HCT116 (cell line): ENCODE measurements at regions not wholly inside any gene's neighbourhood (a gene's known extent, or its start where the extent isn't known, plus 50 kb on each side); places are given as distances from the start of the nearest gene placed in this dataset.

Experiments used
- ATAC-seq: fragments of 200-7000 bp; cut with Tn5 transposase; 2 replicates; pipeline ENCODE4 v1.9.1; 2020; ENCODE audit warnings: mild to moderate bottlenecking, moderate library complexity
- BruUV-seq: library from RNA; stranded (reverse); fragments of 400-500 nt; replicated peaks from 2 replicates; lab custom pipeline; 2021; lab: Mats Ljungman, UMichigan
- CTCF ChIA-PET: fragments of 300-600 bp; sonication (Branson Sonifier 250); formaldehyde crosslinking; loops from one replicate; lab custom pipeline; 2021; ENCODE audit warnings: antibody characterized with exemption; lab: Charles Lee
- POLR2A ChIA-PET: fragments of 300-600, 350-600 bp; sonication (Branson Sonifier 250); formaldehyde crosslinking; loops from one replicate; lab custom pipeline; 2021; ENCODE audit warnings: antibody characterized with exemption; lab: Charles Lee
- RAD21 ChIA-PET, 2 experiments: fragments of 300-600 bp; sonication (Branson Sonifier 250); formaldehyde crosslinking; loops; one replicate each; lab custom pipeline; 2023; ENCODE audit warnings: low total read pairs in 2 of 2; ENCODE audit not compliant: uncharacterized antibody in 2 of 2, unreplicated experiment in 2 of 2, low non-redundant PET in 1 of 2; lab: Charles Lee
- DNase-seq: peaks from one replicate; pipeline ENCODE4 v3.0.0-alpha.2; 2010; ENCODE audit warnings: low read depth, low spot score
- H2AFZ ChIP-seq: fragments of 200-600 bp; shearing (Covaris generic), sonication (generic); 2 replicates; pipeline ENCODE4 v1.6.1; 2017; ENCODE audit warnings: low read depth, mixed run types, mixed read lengths, antibody characterized with exemption, low read length; ENCODE audit not compliant: poor library complexity, severe bottlenecking
- H3K27ac ChIP-seq: 2 replicates; pipeline ENCODE4 v1.5.1; 2012; ENCODE audit warnings: low read depth, low read length
- H3K27me3 ChIP-seq: fragments of 200-600 bp; sonication (generic); 2 replicates; pipeline ENCODE4 v1.6.1; 2016; ENCODE audit warnings: mixed run types, low read length, mixed read lengths; ENCODE audit not compliant: insufficient read depth
- H3K36me3 ChIP-seq, 2 experiments: fragments of 200-500 bp in 1 of 2; fragments of 200-600 bp in 1 of 2; sonication (Bioruptor generic) in 1 of 2; sonication (generic) in 1 of 2; 2 replicates each; pipeline versions ENCODE4 v1.5.1 to v1.6.1; 2014 to 2016; ENCODE audit warnings: low read length in 2 of 2, inconsistent platforms in 1 of 2, mixed read lengths in 1 of 2, mixed run types in 1 of 2; ENCODE audit not compliant: insufficient read depth in 2 of 2, control insufficient read depth in 1 of 2
- H3K4me1 ChIP-seq, 2 experiments: fragments of 200-600 bp in 1 of 2; sonication (generic) in 1 of 2; 2 replicates each; pipeline versions ENCODE4 v1.5.1 to v1.6.1; 2012 to 2017; ENCODE audit warnings: low read length in 2 of 2, inconsistent platforms in 1 of 2, mild to moderate bottlenecking in 1 of 2, mixed read lengths in 1 of 2, mixed run types in 1 of 2, moderate library complexity in 1 of 2; ENCODE audit not compliant: insufficient read depth in 2 of 2, control insufficient read depth in 1 of 2
- H3K4me2 ChIP-seq: fragments of 200-600 bp; sonication (generic); 2 replicates; pipeline ENCODE4 v1.6.1; 2017; ENCODE audit warnings: mixed run types, low read length, mixed read lengths
- H3K4me3 ChIP-seq, 2 experiments: fragments of 200-600 bp in 1 of 2; sonication (generic) in 1 of 2; replicated peaks in 1 of 2; 2 replicates each; pipeline ENCODE4 v1.5.1; 2011 to 2016; ENCODE audit warnings: low read length in 2 of 2, control low read depth in 1 of 2, low read depth in 1 of 2, mild to moderate bottlenecking in 1 of 2, mixed read lengths in 1 of 2, mixed run types in 1 of 2
- H3K79me2 ChIP-seq: fragments of 200-600 bp; sonication (generic); 2 replicates; pipeline ENCODE4 v1.6.1; 2017; ENCODE audit warnings: mild to moderate bottlenecking, mixed run types, low read length, moderate library complexity, mixed read lengths; ENCODE audit not compliant: insufficient read depth
- H3K9ac ChIP-seq: fragments of 200-600 bp; sonication (generic); 2 replicates; pipeline ENCODE4 v1.6.1; 2016; ENCODE audit warnings: low read length, mixed read lengths
- H3K9me2 ChIP-seq: fragments of 200-600 bp; sonication (generic), shearing (Covaris generic); 2 replicates; pipeline ENCODE4 v1.6.1; 2017; ENCODE audit warnings: mixed run types, mild to moderate bottlenecking, moderate library complexity; ENCODE audit not compliant: insufficient read depth
- H3K9me3 ChIP-seq, 2 experiments: fragments of 200-500 bp in 1 of 2; fragments of 200-600 bp in 1 of 2; sonication (Bioruptor generic) in 1 of 2; sonication (generic) in 1 of 2; 2 replicates each; pipeline ENCODE4 v1.6.1; 2014 to 2017; ENCODE audit warnings: low read length in 2 of 2, mixed read lengths in 2 of 2, inconsistent platforms in 1 of 2, low read depth in 1 of 2, mild to moderate bottlenecking in 1 of 2, mixed run types in 1 of 2, moderate library complexity in 1 of 2; ENCODE audit not compliant: control insufficient read depth in 1 of 2, insufficient read depth in 1 of 2
- H4K20me1 ChIP-seq: fragments of 200-600 bp; sonication (generic), shearing (Covaris generic); 2 replicates; pipeline ENCODE4 v1.6.1; 2017; ENCODE audit warnings: mixed run types, mild to moderate bottlenecking, moderate library complexity; ENCODE audit not compliant: insufficient read depth
- ATF3 ChIP-seq: IDR thresholded peaks from 2 replicates; pipeline ENCODE4 v1.6.1; 2012
- CEBPB ChIP-seq: IDR thresholded peaks from 2 replicates; pipeline ENCODE4 v1.6.1; 2012; ENCODE audit warnings: low read depth
- CTCF ChIP-seq, 3 experiments: fragments of 200-600 bp in 1 of 3; sonication (generic) in 1 of 3; IDR thresholded peaks in 2 of 3; conservative IDR thresholded peaks in 1 of 3; 2 replicates each; pipeline ENCODE4 v1.5.1; 2012 to 2017; ENCODE audit warnings: low read depth in 2 of 3, low read length in 2 of 3, antibody characterized with exemption in 1 of 3, borderline replicate concordance in 1 of 3, control low read depth in 1 of 3, mild to moderate bottlenecking in 1 of 3, mixed read lengths in 1 of 3, mixed run types in 1 of 3, moderate library complexity in 1 of 3; ENCODE audit not compliant: insufficient read depth in 1 of 3
- EGR1 ChIP-seq: IDR thresholded peaks from 2 replicates; pipeline ENCODE4 v1.6.1; 2012; ENCODE audit warnings: low read depth
- FOSL1 ChIP-seq: IDR thresholded peaks from 2 replicates; pipeline ENCODE4 v1.6.1; 2012; ENCODE audit warnings: low read depth
- MAX ChIP-seq: IDR thresholded peaks from 2 replicates; pipeline ENCODE4 v1.6.1; 2012
- SP1 ChIP-seq: IDR thresholded peaks from 2 replicates; pipeline ENCODE4 v1.6.1; 2012; ENCODE audit warnings: low read depth
- SRF ChIP-seq: IDR thresholded peaks from 2 replicates; pipeline ENCODE4 v1.6.1; 2012; ENCODE audit warnings: low read depth
- TCF7L2 ChIP-seq: IDR thresholded peaks from 2 replicates; pipeline ENCODE4 v1.7.0; 2011; ENCODE audit warnings: borderline replicate concordance, inconsistent platforms; ENCODE audit not compliant: insufficient read depth, insufficient read length; ENCODE audit errors: extremely low read depth
- ZFX ChIP-seq: fragments of 450-650 bp; IDR thresholded peaks from 2 replicates; pipeline ENCODE4 v1.6.1; 2017
- ZNF274 ChIP-seq: fragments of 200-500 bp; sonication (Bioruptor generic); IDR thresholded peaks from 2 replicates; pipeline ENCODE4 v1.6.1; 2014; ENCODE audit warnings: mild to moderate bottlenecking, low read depth, low read length, inconsistent platforms
- intact Hi-C: fragments of 100-400 bp; cut with micrococcal nuclease; formaldehyde crosslinking; loops from 2 replicates; pipeline ENCODE4 v1.10.0; 2022
- TF ChIP-seq, protein P1 (sequence below): IDR thresholded peaks from 2 replicates; pipeline ENCODE4 v1.6.1; 2012; ENCODE audit warnings: low read depth

DNA sequence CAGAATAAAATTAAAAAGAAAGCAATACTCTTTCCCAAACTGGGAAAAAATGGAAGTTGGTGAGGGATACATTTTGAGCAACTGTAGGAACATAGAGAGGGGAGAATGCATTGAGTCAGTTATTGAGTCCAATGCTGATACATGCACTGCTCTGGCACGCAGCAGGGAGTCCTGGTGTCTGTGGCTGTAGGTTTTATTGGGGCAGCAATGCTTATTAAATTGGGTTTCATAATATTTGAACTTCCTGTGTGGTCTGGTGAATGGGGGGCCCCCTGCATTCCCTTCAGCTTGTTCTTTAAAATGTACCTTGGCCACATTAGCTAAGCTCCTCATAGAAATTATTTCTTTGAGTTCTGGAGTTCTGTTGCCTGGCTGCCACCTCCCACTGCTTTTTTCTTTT lies 125.2 kb upstream of the ELAC2 start:
- no peaks in the 10 kb centered on the region for H3K9me3 ChIP-seq
- intact Hi-C loops: no loop called here
- no peaks in the 10 kb centered on the region for H3K36me3 ChIP-seq
- no peaks in the 10 kb centered on the region for H3K9me2 ChIP-seq
- no peak overlapping the region for H2AFZ ChIP-seq
- H4K20me1 ChIP-seq: no peaks in the 10 kb centered on the region; the same call in 1 of the 2 replicates
- CTCF ChIA-PET: no interaction called here
- H3K4me2 ChIP-seq: no peak overlapping the region
- POLR2A ChIA-PET: no interaction called here
- no peak overlapping the region for H3K4me3 ChIP-seq
- no peak for DNase-seq
- ATAC-seq: no peak
- RAD21 ChIA-PET: no interaction called here
- no peaks in the 10 kb centered on the region for H3K79me2 ChIP-seq
- no peaks in the 10 kb centered on the region for H3K4me1 ChIP-seq
- 0 out of 2 replicates have a peak, but pooled peaks cover 3% of the 10 kb centered on the region for H3K27me3 ChIP-seq
- TF ChIP-seq MAX (no peak), EGR1 (no peak), SRF (no peak), CEBPB (no peak), FOSL1 (no peak), TCF7L2 (no peak), ZFX (no peak), ZNF274 (no peak), SP1 (no peak), ATF3 (no peak), CTCF (IDR thresholded peaks at IDR 0.05 in 2 of 3, conservative IDR thresholded peaks at IDR 0.05 in 1 of 3; ENCODE audit: borderline replicate concordance in 1 of 3, insufficient read depth in 1 of 3, low read depth in 2 of 3, low read length in 2 of 3) (no peak)
- TF ChIP-seq, protein P1, sequence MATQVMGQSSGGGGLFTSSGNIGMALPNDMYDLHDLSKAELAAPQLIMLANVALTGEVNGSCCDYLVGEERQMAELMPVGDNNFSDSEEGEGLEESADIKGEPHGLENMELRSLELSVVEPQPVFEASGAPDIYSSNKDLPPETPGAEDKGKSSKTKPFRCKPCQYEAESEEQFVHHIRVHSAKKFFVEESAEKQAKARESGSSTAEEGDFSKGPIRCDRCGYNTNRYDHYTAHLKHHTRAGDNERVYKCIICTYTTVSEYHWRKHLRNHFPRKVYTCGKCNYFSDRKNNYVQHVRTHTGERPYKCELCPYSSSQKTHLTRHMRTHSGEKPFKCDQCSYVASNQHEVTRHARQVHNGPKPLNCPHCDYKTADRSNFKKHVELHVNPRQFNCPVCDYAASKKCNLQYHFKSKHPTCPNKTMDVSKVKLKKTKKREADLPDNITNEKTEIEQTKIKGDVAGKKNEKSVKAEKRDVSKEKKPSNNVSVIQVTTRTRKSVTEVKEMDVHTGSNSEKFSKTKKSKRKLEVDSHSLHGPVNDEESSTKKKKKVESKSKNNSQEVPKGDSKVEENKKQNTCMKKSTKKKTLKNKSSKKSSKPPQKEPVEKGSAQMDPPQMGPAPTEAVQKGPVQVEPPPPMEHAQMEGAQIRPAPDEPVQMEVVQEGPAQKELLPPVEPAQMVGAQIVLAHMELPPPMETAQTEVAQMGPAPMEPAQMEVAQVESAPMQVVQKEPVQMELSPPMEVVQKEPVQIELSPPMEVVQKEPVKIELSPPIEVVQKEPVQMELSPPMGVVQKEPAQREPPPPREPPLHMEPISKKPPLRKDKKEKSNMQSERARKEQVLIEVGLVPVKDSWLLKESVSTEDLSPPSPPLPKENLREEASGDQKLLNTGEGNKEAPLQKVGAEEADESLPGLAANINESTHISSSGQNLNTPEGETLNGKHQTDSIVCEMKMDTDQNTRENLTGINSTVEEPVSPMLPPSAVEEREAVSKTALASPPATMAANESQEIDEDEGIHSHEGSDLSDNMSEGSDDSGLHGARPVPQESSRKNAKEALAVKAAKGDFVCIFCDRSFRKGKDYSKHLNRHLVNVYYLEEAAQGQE: no peak
- no peak overlapping the region for H3K27ac ChIP-seq
- H3K9ac ChIP-seq: no peak overlapping the region
- BruUV-seq: no TSS peak
